DND-41 (cell line): ENCODE measurements at regions not wholly inside any gene's neighbourhood (a gene's known extent, or its start where the extent isn't known, plus 50 kb on each side); places are given as distances from the start of the nearest gene placed in this dataset.

ENCODE experiments used
- ATAC-seq: fragments of 200-7000 bp; cut with Tn5 transposase; 3 replicates; pipeline ENCODE4 v1.9.1; 2021; ENCODE audit warnings: low read depth; ENCODE audit not compliant: insufficient read depth
- DNase-seq: peaks from one replicate; pipeline ENCODE4 v3.0.0-alpha.2; 2020
- H2AFZ ChIP-seq: 2 replicates; pipeline ENCODE4 v1.6.0; 2012; ENCODE audit warnings: low read depth, low read length
- H3K27ac ChIP-seq: 2 replicates; pipeline ENCODE4 v1.5.1; 2012; ENCODE audit warnings: low read length, inconsistent platforms
- H3K27me3 ChIP-seq: fragments of 200-600 bp; sonication (generic); 2 replicates; pipeline ENCODE4 v1.6.0; 2012; ENCODE audit warnings: low read length, mild to moderate bottlenecking, inconsistent platforms; ENCODE audit not compliant: insufficient read depth, poor library complexity
- H3K36me3 ChIP-seq: 2 replicates; pipeline ENCODE4 v1.5.1; 2012; ENCODE audit warnings: low read length, inconsistent platforms; ENCODE audit not compliant: insufficient read depth
- H3K4me1 ChIP-seq: 2 replicates; pipeline ENCODE4 v1.5.1; 2012; ENCODE audit warnings: mild to moderate bottlenecking, low read length; ENCODE audit not compliant: insufficient read depth
- H3K4me2 ChIP-seq: 2 replicates; pipeline ENCODE4 v1.6.0; 2012; ENCODE audit warnings: mild to moderate bottlenecking, moderate library complexity, low read length, inconsistent platforms; ENCODE audit not compliant: insufficient read depth
- H3K4me3 ChIP-seq, 2 experiments: fragments of 200-600 bp in 1 of 2; shearing (Covaris generic) in 1 of 2; 2 replicates each; pipeline ENCODE4 v1.5.1; 2012 to 2016; ENCODE audit warnings: inconsistent platforms in 2 of 2, low read length in 2 of 2, mild to moderate bottlenecking in 2 of 2, low read depth in 1 of 2, moderate library complexity in 1 of 2
- H3K79me2 ChIP-seq: 2 replicates; pipeline ENCODE4 v1.6.0; 2012; ENCODE audit warnings: low read length, inconsistent platforms; ENCODE audit not compliant: insufficient read depth
- H3K9ac ChIP-seq: 2 replicates; pipeline ENCODE4 v1.6.0; 2012; ENCODE audit warnings: low read depth, mild to moderate bottlenecking, inconsistent platforms, low read length, moderate library complexity
- H3K9me3 ChIP-seq: 2 replicates; pipeline ENCODE4 v1.5.1; 2012; ENCODE audit warnings: low read length, moderate library complexity, mild to moderate bottlenecking, inconsistent platforms; ENCODE audit not compliant: insufficient read depth, severe bottlenecking
- H4K20me1 ChIP-seq: 2 replicates; pipeline ENCODE4 v1.6.0; 2012; ENCODE audit warnings: low read length; ENCODE audit not compliant: insufficient read depth
- CTCF ChIP-seq: IDR thresholded peaks from 2 replicates; pipeline ENCODE4 v1.5.1; 2012; ENCODE audit warnings: borderline replicate concordance, low read length, moderate library complexity, mild to moderate bottlenecking; ENCODE audit not compliant: poor library complexity, severe bottlenecking; ENCODE audit errors: extremely low read depth
- EZH2 ChIP-seq: IDR thresholded peaks from 3 replicates; pipeline ENCODE4 v1.6.1; 2012; ENCODE audit warnings: borderline replicate concordance, low read depth, mild to moderate bottlenecking, moderate library complexity, low read length, inconsistent platforms; ENCODE audit not compliant: severe bottlenecking

- H3K27ac ChIP-seq = no peak overlapping the region
- no peak overlapping the region for H3K4me2 ChIP-seq
- TF ChIP-seq EZH2 = no peak
- TF ChIP-seq CTCF = peak; percentile 49
- no peaks in the 10 kb centered on the region for H4K20me1 ChIP-seq
- no peaks in the 10 kb centered on the region for H3K27me3 ChIP-seq
- no peak overlapping the region for H2AFZ ChIP-seq
- no peak overlapping the region for H3K4me3 ChIP-seq
- H3K36me3 ChIP-seq = no peaks in the 10 kb centered on the region
- H3K79me2 ChIP-seq = no peaks in the 10 kb centered on the region
- no peaks in the 10 kb centered on the region for H3K9me3 ChIP-seq
- no peak overlapping the region for H3K9ac ChIP-seq
- DNase-seq (no peak), ATAC-seq (no peak)
- H3K4me1 ChIP-seq = no peaks in the 10 kb centered on the region
Measured at GRCh38 chr2:33673937-33674336, 74.8 kb upstream of the FAM98A start.

GRCh38 chr2:33672896-33673295, 73.8 kb upstream of the FAM98A start:
- no peak for ATAC-seq
- Histone ChIP-seq H3K27ac (no peak overlapping the region), H3K9me3 (no peaks in the 10 kb centered on the region), H2AFZ (no peak overlapping the region), H3K36me3 (no peaks in the 10 kb centered on the region), H3K4me1 (no peaks in the 10 kb centered on the region), H3K79me2 (no peaks in the 10 kb centered on the region), H3K9ac (no peak overlapping the region), H3K4me3 (no peak overlapping the region), H4K20me1 (no peaks in the 10 kb centered on the region), H3K27me3 (no peaks in the 10 kb centered on the region), H3K4me2 (no peak overlapping the region)
- TF ChIP-seq CTCF = no peak
- no peak for TF ChIP-seq EZH2
- no peak for DNase-seq

- Histone ChIP-seq H3K4me3 (no peak overlapping the region), H3K9ac (no peak overlapping the region), H3K27me3 (no peaks in the 10 kb centered on the region), H4K20me1 (no peaks in the 10 kb centered on the region), H3K4me1 (no peaks in the 10 kb centered on the region), H3K9me3 (no peaks in the 10 kb centered on the region), H3K79me2 (no peaks in the 10 kb centered on the region), H2AFZ (no peak overlapping the region), H3K4me2 (no peak overlapping the region), H3K27ac (no peak overlapping the region), H3K36me3 (no peaks in the 10 kb centered on the region)
- ATAC-seq (no peak), DNase-seq (no peak)
- TF ChIP-seq EZH2 = no peak
- no peak for TF ChIP-seq CTCF
Measured at GRCh38 chr2:33672389-33672788, 73.3 kb upstream of the FAM98A start.

GRCh38 chr2:33671198-33671597, 72.1 kb upstream of the FAM98A start:
- Histone ChIP-seq H3K4me3 (no peak overlapping the region), H3K27ac (no peak overlapping the region), H3K9me3 (no peaks in the 10 kb centered on the region), H3K36me3 (no peaks in the 10 kb centered on the region), H3K27me3 (no peaks in the 10 kb centered on the region), H2AFZ (no peak overlapping the region), H3K9ac (no peak overlapping the region), H3K4me1 (no peaks in the 10 kb centered on the region), H3K79me2 (no peaks in the 10 kb centered on the region), H3K4me2 (no peak overlapping the region), H4K20me1 (no peaks in the 10 kb centered on the region)
- ATAC-seq (no peak), DNase-seq (no peak)
- TF ChIP-seq CTCF (no peak), EZH2 (no peak)
